Lower leg skin (tissue), 4 donors: ENCODE measurements at regions not wholly inside any gene's neighbourhood (a gene's known extent, or its start where the extent isn't known, plus 50 kb on each side); places are given as distances from the start of the nearest gene placed in this dataset.
"Not testable (repeated sequence)": the region's sequence is repeated elsewhere in the genome, so short reads cannot be mapped to it uniquely, and the experiment has no call there.

Experiments used
- DNase-seq, 2 donors: peaks; one replicate each; pipeline ENCODE4 v3.0.0-alpha.2; 2019; ENCODE audit warnings: low spot score in 2 of 2
- H3K4me3 ChIP-seq: fragments of 200-600 bp; sonication (generic); 2 replicates; pipeline ENCODE4 v1.5.1; 2017; ENCODE audit warnings: mild to moderate bottlenecking, low read depth; ENCODE audit not compliant: poor library complexity, severe bottlenecking
- POLR2A ChIP-seq, 2 donors: fragments of 450-650 bp; IDR thresholded peaks; one replicate each; pipeline ENCODE4 v1.6.1; 2016 to 2017; ENCODE audit warnings: antibody characterized with exemption in 2 of 2, mild to moderate bottlenecking in 1 of 2, moderate library complexity in 1 of 2
- WGBS, 2 donors: methylation state at CpG; one replicate each; pipeline ENCODE4 v1.1.5; 2018; 5-methylcytosine and 5-hydroxymethylcytosine counted together
- intact Hi-C: fragments of 100-400 bp; cut with DNase I; formaldehyde crosslinking; loops from one replicate; pipeline ENCODE4 v1.15.0; 2023; ENCODE audit warnings: low total_unique reads
- TF ChIP-seq, protein P1 (sequence below), 3 donors: fragments of 450-650 bp; IDR thresholded peaks; one replicate each; pipeline ENCODE4 v1.5.1; 2016; ENCODE audit warnings: antibody characterized with exemption in 3 of 3, mild to moderate bottlenecking in 3 of 3, moderate library complexity in 2 of 3

DNA sequence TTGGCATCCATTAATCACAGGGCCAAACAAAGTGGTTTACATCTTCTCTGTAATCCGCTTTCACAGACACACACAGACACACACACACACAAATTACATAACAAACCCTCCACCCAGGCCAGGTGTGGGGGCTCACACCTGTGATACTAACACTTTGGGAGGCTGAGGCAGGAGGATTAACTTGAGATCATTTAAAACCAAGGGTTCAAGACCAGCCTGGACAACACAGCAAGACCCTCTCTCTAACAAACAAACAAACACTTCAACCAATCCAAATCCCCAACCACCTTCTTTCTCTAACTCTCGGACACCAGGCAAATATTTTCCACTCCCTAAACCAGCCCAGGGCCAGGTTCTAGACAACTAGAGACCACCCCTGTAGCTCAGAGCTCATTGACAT lies 79.5 kb upstream of the XPO1 start:
- intact Hi-C loops = no loop called here
- DNase-seq = peak in 1 of 2 donors; percentile 18
- H3K4me3 ChIP-seq = no peak overlapping the region
- TF ChIP-seq, protein P1, sequence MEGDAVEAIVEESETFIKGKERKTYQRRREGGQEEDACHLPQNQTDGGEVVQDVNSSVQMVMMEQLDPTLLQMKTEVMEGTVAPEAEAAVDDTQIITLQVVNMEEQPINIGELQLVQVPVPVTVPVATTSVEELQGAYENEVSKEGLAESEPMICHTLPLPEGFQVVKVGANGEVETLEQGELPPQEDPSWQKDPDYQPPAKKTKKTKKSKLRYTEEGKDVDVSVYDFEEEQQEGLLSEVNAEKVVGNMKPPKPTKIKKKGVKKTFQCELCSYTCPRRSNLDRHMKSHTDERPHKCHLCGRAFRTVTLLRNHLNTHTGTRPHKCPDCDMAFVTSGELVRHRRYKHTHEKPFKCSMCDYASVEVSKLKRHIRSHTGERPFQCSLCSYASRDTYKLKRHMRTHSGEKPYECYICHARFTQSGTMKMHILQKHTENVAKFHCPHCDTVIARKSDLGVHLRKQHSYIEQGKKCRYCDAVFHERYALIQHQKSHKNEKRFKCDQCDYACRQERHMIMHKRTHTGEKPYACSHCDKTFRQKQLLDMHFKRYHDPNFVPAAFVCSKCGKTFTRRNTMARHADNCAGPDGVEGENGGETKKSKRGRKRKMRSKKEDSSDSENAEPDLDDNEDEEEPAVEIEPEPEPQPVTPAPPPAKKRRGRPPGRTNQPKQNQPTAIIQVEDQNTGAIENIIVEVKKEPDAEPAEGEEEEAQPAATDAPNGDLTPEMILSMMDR (IDR thresholded peaks at IDR 0.05) = no peak
- TF ChIP-seq POLR2A (IDR thresholded peaks at IDR 0.05) = no peak
- 95 to 97% methylated on average over 2 of the region's 2 CpGs for WGBS, 2 donors

DNA sequence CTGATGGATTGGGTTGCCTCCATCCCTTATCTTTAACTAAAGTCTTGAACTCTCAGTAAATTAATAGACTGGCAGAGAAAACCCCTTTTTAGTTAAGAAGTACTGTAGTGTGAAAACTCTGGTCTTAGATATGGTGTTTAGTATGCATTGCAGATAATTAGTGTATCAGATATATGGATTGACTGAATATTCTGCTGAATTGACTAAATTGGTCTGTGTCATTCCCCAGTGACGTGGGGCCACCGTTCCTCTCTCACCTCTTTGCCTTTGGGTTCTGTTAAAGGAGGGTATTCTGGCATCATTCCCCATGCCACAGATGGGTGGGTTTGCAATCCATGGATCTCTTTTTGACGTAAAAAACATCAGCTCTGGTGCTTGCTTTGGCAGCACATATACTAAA lies 67.1 kb upstream of the XPO1 start:
- TF ChIP-seq, protein P1 (IDR thresholded peaks at IDR 0.05) = no peak
- no peak for TF ChIP-seq POLR2A (IDR thresholded peaks at IDR 0.05)
- 90 to 92% methylated on average over 3 of the region's 3 CpGs for WGBS, 2 donors

DNA sequence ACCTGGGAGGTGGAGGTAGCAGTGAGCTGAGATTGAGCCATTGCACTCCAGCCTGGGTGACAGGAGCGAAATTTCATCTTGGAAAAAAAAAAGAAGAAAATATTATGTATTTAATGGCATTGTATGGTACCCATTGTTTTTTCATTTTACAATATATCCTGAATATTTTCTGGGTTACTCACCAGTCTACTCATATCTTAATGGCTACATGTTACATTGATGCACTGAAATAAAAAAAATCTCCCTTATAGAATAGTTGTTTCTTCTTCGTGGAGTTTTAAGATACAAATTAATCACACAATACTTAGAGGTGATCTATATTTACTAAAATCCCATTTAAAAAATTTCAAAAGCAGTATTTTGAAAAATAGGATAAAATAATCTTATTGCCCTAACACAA lies 66.3 kb upstream of the XPO1 start:
- DNase-seq = no peak
- no peak overlapping the region for H3K4me3 ChIP-seq
- intact Hi-C loops = no loop called here
- no peak for TF ChIP-seq POLR2A (IDR thresholded peaks at IDR 0.05)
- TF ChIP-seq, protein P1 (IDR thresholded peaks at IDR 0.05) = no peak
- WGBS, 2 donors = 84 to 92% methylated on average over 2 of the region's 2 CpGs

More for the DNA sequence above, 67.1 kb upstream of the XPO1 start:
- intact Hi-C loops = no loop called here
- DNase-seq = no peak
- H3K4me3 ChIP-seq = no peak overlapping the region

DNA sequence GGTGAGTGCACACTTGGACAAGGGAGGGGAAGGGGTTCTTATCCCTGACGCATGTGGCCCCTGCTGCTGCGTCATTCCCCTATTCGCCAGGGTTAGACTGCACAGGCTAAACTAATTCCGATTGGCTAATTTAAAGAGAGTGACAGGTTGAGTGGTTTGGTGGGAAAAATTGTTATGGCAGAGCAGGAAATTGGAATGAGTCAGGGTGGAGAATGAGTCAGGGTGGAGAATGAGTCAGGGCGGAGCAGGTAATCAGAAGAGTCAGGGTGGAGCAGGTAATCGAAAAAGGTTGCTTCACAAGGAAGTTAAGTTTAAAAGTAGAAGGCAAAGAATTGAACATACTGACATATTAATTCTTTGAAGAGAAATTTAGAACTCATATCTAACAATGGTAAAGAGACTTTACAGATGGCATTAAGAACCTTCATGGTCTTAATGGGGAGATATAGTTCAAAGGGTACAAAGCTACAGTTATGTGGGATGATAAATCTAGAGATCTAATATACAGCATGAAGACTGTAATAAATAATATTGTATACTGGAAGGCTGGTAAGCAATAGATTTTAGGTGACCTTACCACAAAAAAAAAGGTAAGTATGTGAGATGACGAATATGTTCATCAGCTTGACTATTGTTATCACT lies 60.5 kb upstream of the XPO1 start:
- DNase-seq, H3K4me3 ChIP-seq, intact Hi-C loops: not testable (repeated sequence)
- WGBS, 2 donors = 76 to 80% methylated on average over 7 of the region's 7 CpGs

DNA sequence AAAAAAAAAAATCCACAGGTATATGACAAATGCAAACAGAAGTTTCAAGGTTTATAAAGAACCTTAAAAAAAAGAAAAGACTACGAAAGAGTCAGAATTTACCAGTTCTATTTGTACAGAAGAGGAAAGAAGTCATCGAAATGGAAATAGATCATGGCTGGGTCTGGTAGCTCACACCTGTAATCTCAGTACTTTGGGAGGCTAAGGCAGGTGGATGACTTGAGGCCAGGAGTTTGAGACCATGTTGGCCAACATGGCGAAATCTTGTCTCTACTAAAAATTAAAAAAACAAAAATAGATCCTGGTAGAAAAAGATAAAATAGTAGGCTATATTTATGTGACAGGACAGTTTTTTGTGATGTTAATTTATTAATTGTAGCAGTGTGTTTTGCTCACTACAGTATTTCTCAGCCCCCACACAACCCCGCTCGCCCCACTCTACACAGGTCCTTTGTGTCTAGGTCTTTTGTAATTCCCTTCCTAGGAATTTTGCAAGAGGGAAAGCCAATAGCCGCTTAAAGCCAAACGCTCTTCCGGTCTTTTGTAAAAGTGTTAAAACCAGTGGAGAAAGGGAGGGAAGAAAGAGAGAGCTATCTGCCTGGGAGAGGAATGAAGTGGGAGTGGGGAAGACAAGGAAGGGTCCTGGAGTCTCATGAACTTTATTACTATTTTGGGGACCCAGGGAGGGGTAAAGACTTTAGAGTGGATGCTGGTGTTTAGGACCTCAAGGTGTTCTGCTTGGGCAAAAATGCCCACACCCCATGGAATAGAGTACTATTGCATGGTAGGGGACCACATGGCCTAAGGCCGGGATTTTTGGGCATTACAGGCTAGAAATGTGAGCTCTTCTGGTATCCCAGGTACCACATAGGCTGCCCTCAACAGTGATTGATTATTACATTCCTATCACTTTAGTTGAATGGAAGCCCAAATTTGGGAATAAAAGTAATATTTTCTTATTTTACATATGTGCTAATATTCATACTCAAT lies 59.4 kb upstream of the XPO1 start:
- TF ChIP-seq POLR2A (IDR thresholded peaks at IDR 0.05) = no peak
- TF ChIP-seq, protein P1 (IDR thresholded peaks at IDR 0.05) = no peak
- DNase-seq = no peak
- WGBS, 2 donors = 87 to 88% methylated on average over 9 of the region's 9 CpGs
- intact Hi-C loops = no loop called here
- no peak overlapping the region for H3K4me3 ChIP-seq

DNA sequence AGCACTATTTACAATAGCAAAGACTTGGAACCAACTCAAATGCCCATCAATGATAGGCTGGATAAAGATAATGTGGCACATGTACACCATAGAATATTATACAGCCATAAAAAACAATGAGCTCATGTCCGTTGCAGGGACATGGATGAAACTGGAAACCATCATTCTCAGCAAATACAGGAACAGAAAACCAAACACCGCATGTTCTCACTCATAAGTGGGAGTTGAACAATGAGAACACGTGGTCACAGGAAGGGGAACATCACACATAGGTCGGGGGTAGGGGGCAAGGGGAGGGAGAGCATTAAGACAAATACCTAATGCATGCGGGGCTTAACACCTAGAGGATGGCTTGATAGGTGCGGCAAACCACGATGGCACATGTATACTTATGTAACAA lies 56.0 kb upstream of the XPO1 start:
- WGBS, 2 donors = 86 to 89% methylated on average over 7 of the region's 7 CpGs
- H3K4me3 ChIP-seq, intact Hi-C loops, DNase-seq: not testable (repeated sequence)

DNA sequence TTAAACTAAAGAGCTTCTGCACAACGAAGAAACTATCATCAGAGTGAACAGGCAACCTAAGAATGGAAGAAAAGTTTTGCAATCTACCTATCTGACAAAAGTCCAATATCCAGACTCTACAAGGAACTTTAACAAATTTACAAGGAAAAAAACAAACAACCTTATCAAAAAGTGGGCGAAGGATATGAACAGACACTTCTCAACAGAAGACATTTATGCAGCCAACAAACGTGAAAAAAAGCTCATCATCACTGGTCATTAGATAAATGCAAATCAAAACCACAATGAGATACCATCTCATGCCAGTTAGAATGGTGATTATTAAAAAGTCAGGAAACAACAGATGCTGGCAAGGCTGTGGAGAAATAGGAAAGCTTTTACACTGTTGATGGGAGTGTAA lies 55.5 kb upstream of the XPO1 start:
- 80 to 81% methylated on average over 3 of the region's 3 CpGs for WGBS, 2 donors
- intact Hi-C loops, H3K4me3 ChIP-seq, DNase-seq: not testable (repeated sequence)
